ENCODE measurements at regions not wholly inside any gene's neighbourhood (a gene's known extent, or its start where the extent isn't known, plus 50 kb on each side); places are given as distances from the start of the nearest gene placed in this dataset.

DNA sequence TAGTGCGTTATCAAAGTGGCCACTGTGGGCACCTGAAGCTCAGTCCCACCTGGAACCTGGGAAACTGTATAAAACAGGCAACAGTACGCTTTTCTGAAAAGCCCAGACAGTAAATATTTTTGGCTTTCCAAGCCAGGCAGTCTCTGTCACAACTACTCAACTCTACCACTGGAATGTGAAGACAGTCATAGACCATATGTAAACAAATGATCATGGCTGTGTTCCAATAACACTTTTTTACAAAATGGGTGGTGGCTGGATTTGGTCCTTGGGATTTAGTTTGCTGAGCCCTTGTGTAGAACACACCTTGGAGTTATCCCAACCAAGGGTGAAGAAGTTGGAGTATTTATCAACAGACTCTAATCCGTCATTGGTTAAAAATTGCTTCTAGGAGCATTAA, 259.9 kb downstream of the SKIDA1 start:
- TF ChIP-seq POLR2A (IDR thresholded peaks at IDR 0.05; ENCODE audit: low read depth, low read length) (no peak), TAF1 (IDR thresholded peaks at IDR 0.05; ENCODE audit: borderline replicate concordance, low read depth, low read length) (no peak)
